ENCODE measurements at regions not wholly inside any gene's neighbourhood (a gene's known extent, or its start where the extent isn't known, plus 50 kb on each side); places are given as distances from the start of the nearest gene placed in this dataset. TPM values are rescaled to one million over a fixed set of nuclear protein-coding genes. Genes with fewer than 3 reads are reported as not detected.

- no peak overlapping the region for H3K4me3 ChIP-seq (ENCODE audit: low read depth, low read length)
- no peak for DNase-seq (ENCODE audit: low read depth)
- no peak for TF ChIP-seq CTCF (IDR thresholded peaks at IDR 0.05; ENCODE audit: insufficient read depth, low read depth, low read length)
These were observed 53.2 kb upstream of the FTH1 start for GRCh38 chr11:62020661-62021060.

- TF ChIP-seq CTCF (IDR thresholded peaks at IDR 0.05; ENCODE audit: insufficient read depth, low read depth, low read length): no peak
These were observed 51.7 kb upstream of the FTH1 start for GRCh38 chr11:62018981-62019664.

GRCh38 chr11:62017878-62018655 lies 50.6 kb upstream of the FTH1 start:
- no peak for DNase-seq (ENCODE audit: low read depth)
- no peak overlapping the region for H3K4me3 ChIP-seq (ENCODE audit: low read depth, low read length)
- TF ChIP-seq CTCF (IDR thresholded peaks at IDR 0.05; ENCODE audit: insufficient read depth, low read depth, low read length): no peak

More at GRCh38 chr11:62018981-62019664, 51.7 kb upstream of the FTH1 start:
- no peak overlapping the region for H3K4me3 ChIP-seq (ENCODE audit: low read depth, low read length)
- DNase-seq (ENCODE audit: low read depth): no peak

Small RNA genes lying in the stretch of these regions (small RNA-seq; reads per million reads assigned to genes)
- not detected for gene AP003733.2

All from fibroblast of villous mesenchyme (primary cell).